ENCODE measurements at regions not wholly inside any gene's neighbourhood (a gene's known extent, or its start where the extent isn't known, plus 50 kb on each side); places are given as distances from the start of the nearest gene placed in this dataset.
A peak's percentile ranks its signal among the peaks of the same experiment; 100 is the strongest.

GRCh38 chr13:64725492-64725891, 2504.6 kb downstream of the PCDH9 start:
- DNase-seq (ENCODE audit: insufficient read length, low spot score) (no peak), FAIRE-seq (no peak)
- no peak for TF ChIP-seq CTCF (IDR thresholded peaks at IDR 0.05; ENCODE audit: insufficient read depth, missing control alignments)

- no peak for FAIRE-seq
- no peak for DNase-seq (ENCODE audit: insufficient read length, low spot score)
- no peak for TF ChIP-seq CTCF (IDR thresholded peaks at IDR 0.05; ENCODE audit: insufficient read depth, missing control alignments)
These were observed 2506.4 kb downstream of the PCDH9 start for GRCh38 chr13:64723724-64724123.

GRCh38 chr13:64718116-64718515, 2512.0 kb downstream of the PCDH9 start:
- peak; percentile 38 for FAIRE-seq

GRCh38 chr13:64716936-64717335, 2513.2 kb downstream of the PCDH9 start:
- no peak for DNase-seq (ENCODE audit: insufficient read length, low spot score)
- no peak for TF ChIP-seq CTCF (IDR thresholded peaks at IDR 0.05; ENCODE audit: insufficient read depth, missing control alignments)
- FAIRE-seq: no peak

More at GRCh38 chr13:64718116-64718515, 2512.0 kb downstream of the PCDH9 start:
- DNase-seq (ENCODE audit: insufficient read length, low spot score): no peak
- TF ChIP-seq CTCF (IDR thresholded peaks at IDR 0.05; ENCODE audit: insufficient read depth, missing control alignments): no peak

- FAIRE-seq (peak; percentile 72), DNase-seq (ENCODE audit: insufficient read length, low spot score) (no peak)
- TF ChIP-seq CTCF (IDR thresholded peaks at IDR 0.05; ENCODE audit: insufficient read depth, missing control alignments): no peak
These were observed 2521.1 kb downstream of the PCDH9 start for GRCh38 chr13:64709079-64709478.

GRCh38 chr13:64704121-64704649, 2526.0 kb downstream of the PCDH9 start:
- no peak for TF ChIP-seq CTCF (IDR thresholded peaks at IDR 0.05; ENCODE audit: insufficient read depth, missing control alignments)
- FAIRE-seq: no peak
- no peak for DNase-seq (ENCODE audit: insufficient read length, low spot score)

GRCh38 chr13:64697226-64697625, 2532.9 kb downstream of the PCDH9 start:
- no peak for TF ChIP-seq CTCF (IDR thresholded peaks at IDR 0.05; ENCODE audit: insufficient read depth, missing control alignments)
- FAIRE-seq (no peak), DNase-seq (ENCODE audit: insufficient read length, low spot score) (no peak)
